SU-DHL-6 (cell line): ENCODE measurements at regions not wholly inside any gene's neighbourhood (a gene's known extent, or its start where the extent isn't known, plus 50 kb on each side); places are given as distances from the start of the nearest gene placed in this dataset.

Experiments
- H2AFZ ChIP-seq: fragments of 200-600 bp; sonication (generic); 2 replicates; pipeline ENCODE4 v1.6.1; 2014; ENCODE audit warnings: low read depth, mild to moderate bottlenecking, moderate library complexity, mixed read lengths, antibody characterized with exemption, low read length; ENCODE audit not compliant: severe bottlenecking
- H3F3A ChIP-seq: fragments of 200-600 bp; shearing (Covaris generic); 2 replicates; pipeline ENCODE4 v1.6.0; 2016; ENCODE audit warnings: antibody characterized with exemption, mild to moderate bottlenecking; ENCODE audit not compliant: insufficient read depth
- H3K27ac ChIP-seq: fragments of 200-600 bp; sonication (generic); 2 replicates; pipeline ENCODE4 v1.5.1; 2016; ENCODE audit warnings: low read depth, mild to moderate bottlenecking, low read length, moderate library complexity, mixed read lengths
- H3K27me3 ChIP-seq: fragments of 200-600 bp; sonication (generic), shearing (Covaris generic); 2 replicates; pipeline ENCODE4 v1.6.0; 2014; ENCODE audit warnings: mild to moderate bottlenecking, low read length
- H3K36me3 ChIP-seq: fragments of 200-600 bp; sonication (generic); 2 replicates; pipeline ENCODE4 v1.6.1; 2014; ENCODE audit warnings: mild to moderate bottlenecking, low read length, mixed read lengths
- H3K4me2 ChIP-seq: fragments of 300-600, 200-600 bp; shearing (Covaris generic), sonication (generic); 2 replicates; pipeline ENCODE4 v1.6.0; 2014; ENCODE audit warnings: low read length, low read depth, mild to moderate bottlenecking; ENCODE audit not compliant: poor library complexity, severe bottlenecking
- H3K4me3 ChIP-seq: fragments of 200-600 bp; sonication (generic); 2 replicates; pipeline ENCODE4 v1.5.1; 2014; ENCODE audit warnings: antibody characterized with exemption, low read length, mild to moderate bottlenecking, mixed read lengths; ENCODE audit not compliant: insufficient read depth, poor library complexity, severe bottlenecking
- H3K79me2 ChIP-seq: fragments of 200-600 bp; sonication (generic); 2 replicates; pipeline ENCODE4 v1.6.1; 2014; ENCODE audit warnings: mild to moderate bottlenecking, low read length, moderate library complexity; ENCODE audit not compliant: insufficient read depth
- H3K9ac ChIP-seq: fragments of 200-600 bp; sonication (generic); 2 replicates; pipeline ENCODE4 v1.7.0; 2014; ENCODE audit warnings: mild to moderate bottlenecking, low read length
- H3K9me2 ChIP-seq: fragments of 200-600 bp; sonication (generic); replicated peaks from 2 replicates; pipeline ENCODE4 v1.6.1; 2014; ENCODE audit warnings: low read length; ENCODE audit not compliant: insufficient read depth
- H3K9me3 ChIP-seq: fragments of 200-600 bp; sonication (generic); 2 replicates; pipeline ENCODE4 v1.6.1; 2014; ENCODE audit warnings: low read length, mixed read lengths; ENCODE audit not compliant: insufficient read depth
- H4K20me1 ChIP-seq: fragments of 200-600 bp; sonication (generic); 2 replicates; pipeline ENCODE4 v1.6.1; 2014; ENCODE audit warnings: low read depth, mild to moderate bottlenecking, antibody characterized with exemption, low read length, moderate library complexity, mixed read lengths
- CTCF ChIP-seq: fragments of 200-600 bp; sonication (generic); IDR thresholded peaks from one replicate; pipeline ENCODE4 v1.5.1; 2017; ENCODE audit warnings: antibody characterized with exemption, mild to moderate bottlenecking, low read length, moderate library complexity; ENCODE audit not compliant: insufficient read depth, poor library complexity, severe bottlenecking
- EZH2phosphoT487 ChIP-seq: fragments of 200-600 bp; sonication (generic), shearing (Covaris generic); conservative IDR thresholded peaks from 2 replicates; pipeline ENCODE4 v1.6.1; 2018; ENCODE audit warnings: mild to moderate bottlenecking, antibody characterized with exemption, low read length, moderate library complexity, mixed read lengths

- Histone ChIP-seq H3K27me3 (no peaks in the 10 kb centered on the region), H3K9ac (no peak overlapping the region), H3K79me2 (no peaks in the 10 kb centered on the region), H3K36me3 (no peaks in the 10 kb centered on the region), H3K4me2 (no peak overlapping the region), H3K4me3 (no peak overlapping the region), H3K27ac (no peak overlapping the region), H2AFZ (no peak overlapping the region), H4K20me1 (no peaks in the 10 kb centered on the region), H3K9me3 (peaks cover 17% of the 10 kb centered on the region; the same call in 1 of the 2 replicates), H3K9me2 (no peaks in the 10 kb centered on the region), H3F3A (no peaks in the 10 kb centered on the region)
- TF ChIP-seq EZH2phosphoT487 (no peak), CTCF (no peak)
These were observed 1492.8 kb downstream of the UQCRFS1 start for GRCh38 chr19:27720155-27720554.

GRCh38 chr19:27719034-27719433 lies 1493.9 kb downstream of the UQCRFS1 start:
- Histone ChIP-seq H3K4me2 (no peak overlapping the region), H3K4me3 (no peak overlapping the region), H3K9me2 (no peaks in the 10 kb centered on the region), H3F3A (no peaks in the 10 kb centered on the region), H3K36me3 (no peaks in the 10 kb centered on the region), H2AFZ (no peak overlapping the region), H3K9me3 (peaks cover 15% of the 10 kb centered on the region; the same call in 1 of the 2 replicates), H3K79me2 (no peaks in the 10 kb centered on the region), H4K20me1 (no peaks in the 10 kb centered on the region), H3K27ac (no peak overlapping the region), H3K9ac (no peak overlapping the region), H3K27me3 (no peaks in the 10 kb centered on the region)
- TF ChIP-seq CTCF (no peak), EZH2phosphoT487 (no peak)

- Histone ChIP-seq H4K20me1 (no peaks in the 10 kb centered on the region), H3K79me2 (no peaks in the 10 kb centered on the region), H2AFZ (no peak overlapping the region), H3K4me3 (no peak overlapping the region), H3K36me3 (no peaks in the 10 kb centered on the region), H3K4me2 (no peak overlapping the region), H3K9ac (no peak overlapping the region), H3K27me3 (no peaks in the 10 kb centered on the region), H3K27ac (no peak overlapping the region), H3F3A (no peaks in the 10 kb centered on the region), H3K9me2 (no peaks in the 10 kb centered on the region), H3K9me3 (peaks cover 20% of the 10 kb centered on the region; the same call in 1 of the 2 replicates)
- TF ChIP-seq CTCF (no peak), EZH2phosphoT487 (no peak)
These were observed 1494.7 kb downstream of the UQCRFS1 start for GRCh38 chr19:27718234-27718633.

- Histone ChIP-seq H4K20me1 (no peaks in the 10 kb centered on the region), H3F3A (no peaks in the 10 kb centered on the region), H3K9me3 (peaks cover 20% of the 10 kb centered on the region; the same call in 1 of the 2 replicates)
These were observed 1495.1 kb downstream of the UQCRFS1 start for GRCh38 chr19:27717825-27718224.

More at GRCh38 chr19:27717825-27718224, 1495.1 kb downstream of the UQCRFS1 start:
- no peak overlapping the region for H3K4me3 ChIP-seq
- no peaks in the 10 kb centered on the region for H3K9me2 ChIP-seq
- H3K27ac ChIP-seq = no peak overlapping the region
- TF ChIP-seq EZH2phosphoT487 (no peak), CTCF (no peak)
- no peak overlapping the region for H2AFZ ChIP-seq
- no peaks in the 10 kb centered on the region for H3K36me3 ChIP-seq
- H3K9ac ChIP-seq = no peak overlapping the region
- H3K4me2 ChIP-seq = no peak overlapping the region
- no peaks in the 10 kb centered on the region for H3K79me2 ChIP-seq
- no peaks in the 10 kb centered on the region for H3K27me3 ChIP-seq
